SK-N-SH treated with all-trans-retinoic acid at 6 μM for 48 hours (cell line): ENCODE measurements at regions not wholly inside any gene's neighbourhood (a gene's known extent, or its start where the extent isn't known, plus 50 kb on each side); places are given as distances from the start of the nearest gene placed in this dataset.

ENCODE experiments used
- GLIS3 ChIP-seq: fragments of 250-450 bp; sonication (Bioruptor Pico); IDR thresholded peaks from 2 replicates; pipeline ENCODE4 v1.5.0; 2020; ENCODE audit warnings: mild to moderate bottlenecking, moderate library complexity
- OSR1 ChIP-seq: fragments of 250-450 bp; sonication (Bioruptor Pico); IDR thresholded peaks from 2 replicates; pipeline ENCODE4 v1.8.0; 2022; ENCODE audit warnings: moderate library complexity, mild to moderate bottlenecking, inconsistent platforms
- PPARA ChIP-seq: fragments of 250-450 bp; sonication (Bioruptor Pico); IDR thresholded peaks from 2 replicates; pipeline ENCODE4 v1.5.0; 2020; ENCODE audit warnings: mild to moderate bottlenecking, borderline replicate concordance
- ZFP30 ChIP-seq: fragments of 450-650 bp; formaldehyde crosslinking; IDR thresholded peaks from 2 replicates; pipeline ENCODE4 v1.5.0; 2022; ENCODE audit warnings: mild to moderate bottlenecking, moderate library complexity
- ZNF70 ChIP-seq: fragments of 450-650 bp; formaldehyde crosslinking; IDR thresholded peaks from 2 replicates; pipeline ENCODE4 v1.5.0; 2020; ENCODE audit warnings: mild to moderate bottlenecking, moderate library complexity
- ZNF8 ChIP-seq: fragments of 450-650 bp; formaldehyde crosslinking; IDR thresholded peaks from 2 replicates; pipeline ENCODE4 v1.5.0; 2020; ENCODE audit warnings: mild to moderate bottlenecking, moderate library complexity
- TF ChIP-seq, protein P1 (sequence below): fragments of 250-450 bp; sonication (Bioruptor Pico); IDR thresholded peaks from 2 replicates; pipeline ENCODE4 v1.5.1; 2021; ENCODE audit warnings: mild to moderate bottlenecking, moderate library complexity
- TF ChIP-seq, protein P2 (sequence below): fragments of 250-450 bp; sonication (Bioruptor Pico); IDR thresholded peaks from 2 replicates; pipeline ENCODE4 v1.8.0; 2020; ENCODE audit warnings: mild to moderate bottlenecking, moderate library complexity, borderline replicate concordance

DNA sequence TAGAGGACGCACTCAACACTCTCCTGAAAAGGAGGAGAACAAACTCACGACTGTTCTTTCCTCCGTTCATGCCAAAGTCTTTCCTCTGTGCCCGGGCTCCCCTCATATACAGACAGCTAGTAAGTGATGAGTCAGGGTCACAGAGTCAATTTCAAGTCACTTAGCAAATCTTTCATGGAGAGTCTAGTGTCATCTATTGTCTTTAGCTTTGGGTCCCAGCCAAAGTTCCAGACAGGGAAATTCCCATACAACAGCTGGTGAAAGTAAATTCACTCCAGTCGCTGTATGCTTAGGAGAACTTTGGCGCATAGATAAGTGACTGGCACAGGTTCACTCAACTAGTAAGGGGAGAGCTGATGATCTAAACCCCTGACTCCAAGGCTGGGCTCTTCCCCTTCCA lies 226.5 kb downstream of the MID1 start:
- TF ChIP-seq PPARA (no peak), ZFP30 (CRISPR knock-in tag) (no peak), OSR1 (CRISPR knock-in tag) (no peak), ZNF8 (no peak), GLIS3 (CRISPR knock-in tag) (no peak), ZNF70 (CRISPR knock-in tag) (no peak)
- TF ChIP-seq, protein P1, sequence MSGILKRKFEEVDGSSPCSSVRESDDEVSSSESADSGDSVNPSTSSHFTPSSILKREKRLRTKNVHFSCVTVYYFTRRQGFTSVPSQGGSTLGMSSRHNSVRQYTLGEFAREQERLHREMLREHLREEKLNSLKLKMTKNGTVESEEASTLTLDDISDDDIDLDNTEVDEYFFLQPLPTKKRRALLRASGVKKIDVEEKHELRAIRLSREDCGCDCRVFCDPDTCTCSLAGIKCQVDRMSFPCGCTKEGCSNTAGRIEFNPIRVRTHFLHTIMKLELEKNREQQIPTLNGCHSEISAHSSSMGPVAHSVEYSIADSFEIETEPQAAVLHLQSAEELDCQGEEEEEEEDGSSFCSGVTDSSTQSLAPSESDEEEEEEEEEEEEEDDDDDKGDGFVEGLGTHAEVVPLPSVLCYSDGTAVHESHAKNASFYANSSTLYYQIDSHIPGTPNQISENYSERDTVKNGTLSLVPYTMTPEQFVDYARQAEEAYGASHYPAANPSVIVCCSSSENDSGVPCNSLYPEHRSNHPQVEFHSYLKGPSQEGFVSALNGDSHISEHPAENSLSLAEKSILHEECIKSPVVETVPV (CRISPR knock-in tag): no peak
- TF ChIP-seq, protein P2, sequence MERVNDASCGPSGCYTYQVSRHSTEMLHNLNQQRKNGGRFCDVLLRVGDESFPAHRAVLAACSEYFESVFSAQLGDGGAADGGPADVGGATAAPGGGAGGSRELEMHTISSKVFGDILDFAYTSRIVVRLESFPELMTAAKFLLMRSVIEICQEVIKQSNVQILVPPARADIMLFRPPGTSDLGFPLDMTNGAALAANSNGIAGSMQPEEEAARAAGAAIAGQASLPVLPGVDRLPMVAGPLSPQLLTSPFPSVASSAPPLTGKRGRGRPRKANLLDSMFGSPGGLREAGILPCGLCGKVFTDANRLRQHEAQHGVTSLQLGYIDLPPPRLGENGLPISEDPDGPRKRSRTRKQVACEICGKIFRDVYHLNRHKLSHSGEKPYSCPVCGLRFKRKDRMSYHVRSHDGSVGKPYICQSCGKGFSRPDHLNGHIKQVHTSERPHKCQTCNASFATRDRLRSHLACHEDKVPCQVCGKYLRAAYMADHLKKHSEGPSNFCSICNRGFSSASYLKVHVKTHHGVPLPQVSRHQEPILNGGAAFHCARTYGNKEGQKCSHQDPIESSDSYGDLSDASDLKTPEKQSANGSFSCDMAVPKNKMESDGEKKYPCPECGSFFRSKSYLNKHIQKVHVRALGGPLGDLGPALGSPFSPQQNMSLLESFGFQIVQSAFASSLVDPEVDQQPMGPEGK (CRISPR knock-in tag): no peak
